ACC112 (cell line): ENCODE measurements at regions not wholly inside any gene's neighbourhood (a gene's known extent, or its start where the extent isn't known, plus 50 kb on each side); places are given as distances from the start of the nearest gene placed in this dataset.

Experiments used
- H2AFZ ChIP-seq: fragments of 200-600 bp; sonication (generic); one replicate; pipeline ENCODE4 v1.6.0; 2017; ENCODE audit warnings: antibody characterized with exemption, low read length; ENCODE audit not compliant: unreplicated experiment
- H3K27ac ChIP-seq: fragments of 200-600 bp; sonication (generic); 2 replicates; pipeline ENCODE4 v1.5.1; 2014; ENCODE audit warnings: low read depth, mild to moderate bottlenecking, antibody characterized with exemption, low read length, moderate library complexity
- H3K27me3 ChIP-seq: fragments of 200-600 bp; sonication (generic); 2 replicates; pipeline ENCODE4 v1.6.1; 2014; ENCODE audit warnings: mild to moderate bottlenecking, antibody characterized with exemption, low read length, moderate library complexity, mixed read lengths; ENCODE audit not compliant: insufficient read depth
- H3K36me3 ChIP-seq: fragments of 200-600 bp; sonication (generic); 2 replicates; pipeline ENCODE4 v1.6.1; 2016; ENCODE audit warnings: mild to moderate bottlenecking, antibody characterized with exemption, low read length, moderate library complexity, mixed read lengths; ENCODE audit not compliant: insufficient read depth
- H3K4me1 ChIP-seq: fragments of 200-600 bp; sonication (generic); one replicate; pipeline ENCODE4 v1.6.1; 2016; ENCODE audit warnings: low read length, mixed read lengths; ENCODE audit not compliant: insufficient read depth, unreplicated experiment, control insufficient read depth
- H3K4me3 ChIP-seq: fragments of 200-600 bp; sonication (generic); 2 replicates; pipeline ENCODE4 v1.5.1; 2014; ENCODE audit warnings: mild to moderate bottlenecking, low read depth, low read length
- H3K79me2 ChIP-seq: fragments of 200-600 bp; sonication (generic); one replicate; pipeline ENCODE4 v1.6.0; 2016; ENCODE audit warnings: low read length; ENCODE audit not compliant: control insufficient read depth, unreplicated experiment, insufficient read depth

DNA sequence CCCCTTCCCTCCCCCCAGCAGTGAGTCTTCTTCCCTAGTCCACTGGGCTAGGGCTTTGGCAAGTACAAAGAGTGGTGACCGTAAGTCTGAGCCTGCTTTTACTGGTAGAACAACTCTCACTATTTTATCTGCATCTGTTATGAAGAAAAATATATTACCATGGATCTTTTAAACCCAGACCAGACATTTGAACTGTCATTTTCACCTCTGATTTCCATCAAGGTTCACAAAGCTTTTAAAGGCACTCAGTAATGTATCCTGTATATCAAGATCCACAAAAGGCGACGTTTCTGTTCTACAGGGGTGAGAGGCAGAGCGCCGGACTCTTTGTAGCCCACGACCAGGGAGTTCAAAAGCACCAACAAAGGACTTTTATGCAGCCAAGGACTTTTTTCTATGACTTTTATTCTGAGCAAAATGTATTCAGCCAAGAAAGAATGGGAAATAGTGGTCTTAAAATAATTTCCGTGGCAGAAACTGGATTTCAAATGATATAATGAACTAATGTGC lies 388.3 kb downstream of the ANXA1 start:
- Histone ChIP-seq H3K36me3 (no peaks in the 10 kb centered on the region), H3K79me2 (no peaks in the 10 kb centered on the region), H3K4me1 (no peaks in the 10 kb centered on the region), H2AFZ (no peak overlapping the region), H3K4me3 (no peak overlapping the region), H3K27me3 (no peaks in the 10 kb centered on the region), H3K27ac (no peak overlapping the region)

DNA sequence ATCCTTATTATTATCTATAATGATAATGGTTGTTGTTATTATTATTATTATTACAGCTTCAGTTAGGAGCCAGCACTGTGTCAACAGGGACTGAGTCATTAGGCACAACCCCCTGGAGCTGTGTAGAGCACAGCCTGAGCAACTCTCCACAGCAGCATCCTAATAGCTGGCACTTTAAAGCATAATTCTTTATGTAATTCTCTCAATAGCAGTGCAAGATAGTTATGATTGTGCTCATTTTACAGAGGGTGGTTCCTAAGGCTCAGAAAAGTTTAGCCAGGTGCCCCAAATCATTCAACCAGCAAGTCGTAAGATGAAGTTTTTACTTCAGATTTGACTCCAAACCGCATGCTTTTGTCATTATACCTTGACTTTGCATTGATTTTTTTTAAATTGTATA lies 390.3 kb downstream of the ANXA1 start:
- H3K4me1 ChIP-seq = no peaks in the 10 kb centered on the region

GRCh38 chr9:73543727-73544126 lies 392.1 kb downstream of the ANXA1 start:
- no peak overlapping the region for H3K4me3 ChIP-seq
- no peak overlapping the region for H2AFZ ChIP-seq
- no peaks in the 10 kb centered on the region for H3K27me3 ChIP-seq
- no peaks in the 10 kb centered on the region for H3K79me2 ChIP-seq
- no peaks in the 10 kb centered on the region for H3K36me3 ChIP-seq
- H3K4me1 ChIP-seq = no peaks in the 10 kb centered on the region
- no peak overlapping the region for H3K27ac ChIP-seq

More for the DNA sequence above, 390.3 kb downstream of the ANXA1 start:
- Histone ChIP-seq H3K4me3 (no peak overlapping the region), H2AFZ (no peak overlapping the region), H3K36me3 (no peaks in the 10 kb centered on the region), H3K27ac (no peak overlapping the region), H3K27me3 (no peaks in the 10 kb centered on the region), H3K79me2 (no peaks in the 10 kb centered on the region)

GRCh38 chr9:73548201-73548600 lies 396.5 kb downstream of the ANXA1 start:
- H2AFZ ChIP-seq = no peak overlapping the region
- H3K27me3 ChIP-seq = no peaks in the 10 kb centered on the region
- no peak overlapping the region for H3K27ac ChIP-seq
- H3K36me3 ChIP-seq = no peaks in the 10 kb centered on the region
- H3K4me1 ChIP-seq = no peaks in the 10 kb centered on the region
- H3K79me2 ChIP-seq = no peaks in the 10 kb centered on the region
- H3K4me3 ChIP-seq = no peak overlapping the region

- no peak overlapping the region for H3K4me3 ChIP-seq
- no peak overlapping the region for H2AFZ ChIP-seq
- no peaks in the 10 kb centered on the region for H3K4me1 ChIP-seq
- H3K27ac ChIP-seq = no peak overlapping the region
- no peaks in the 10 kb centered on the region for H3K79me2 ChIP-seq
- no peaks in the 10 kb centered on the region for H3K36me3 ChIP-seq
- H3K27me3 ChIP-seq = no peaks in the 10 kb centered on the region
Measured at GRCh38 chr9:73549991-73550390, 398.3 kb downstream of the ANXA1 start.

GRCh38 chr9:73553295-73553694 lies 401.6 kb downstream of the ANXA1 start:
- H3K79me2 ChIP-seq = no peaks in the 10 kb centered on the region
- H3K4me3 ChIP-seq = no peak overlapping the region
- H3K27ac ChIP-seq = no peak overlapping the region
- no peaks in the 10 kb centered on the region for H3K4me1 ChIP-seq
- H3K36me3 ChIP-seq = no peaks in the 10 kb centered on the region
- H2AFZ ChIP-seq = no peak overlapping the region
- H3K27me3 ChIP-seq = no peaks in the 10 kb centered on the region

GRCh38 chr9:73558471-73558870 lies 406.8 kb downstream of the ANXA1 start:
- no peak overlapping the region for H3K4me3 ChIP-seq
- no peak overlapping the region for H3K27ac ChIP-seq
- no peak overlapping the region for H2AFZ ChIP-seq
- no peaks in the 10 kb centered on the region for H3K79me2 ChIP-seq
- H3K4me1 ChIP-seq = no peaks in the 10 kb centered on the region
- H3K36me3 ChIP-seq = no peaks in the 10 kb centered on the region
- H3K27me3 ChIP-seq = no peaks in the 10 kb centered on the region

GRCh38 chr9:73565026-73565425 lies 413.4 kb downstream of the ANXA1 start:
- Histone ChIP-seq H3K4me3 (no peak overlapping the region), H3K27ac (no peak overlapping the region), H3K27me3 (no peaks in the 10 kb centered on the region), H3K79me2 (no peaks in the 10 kb centered on the region), H3K36me3 (no peaks in the 10 kb centered on the region), H3K4me1 (no peaks in the 10 kb centered on the region), H2AFZ (no peak overlapping the region)

DNA sequence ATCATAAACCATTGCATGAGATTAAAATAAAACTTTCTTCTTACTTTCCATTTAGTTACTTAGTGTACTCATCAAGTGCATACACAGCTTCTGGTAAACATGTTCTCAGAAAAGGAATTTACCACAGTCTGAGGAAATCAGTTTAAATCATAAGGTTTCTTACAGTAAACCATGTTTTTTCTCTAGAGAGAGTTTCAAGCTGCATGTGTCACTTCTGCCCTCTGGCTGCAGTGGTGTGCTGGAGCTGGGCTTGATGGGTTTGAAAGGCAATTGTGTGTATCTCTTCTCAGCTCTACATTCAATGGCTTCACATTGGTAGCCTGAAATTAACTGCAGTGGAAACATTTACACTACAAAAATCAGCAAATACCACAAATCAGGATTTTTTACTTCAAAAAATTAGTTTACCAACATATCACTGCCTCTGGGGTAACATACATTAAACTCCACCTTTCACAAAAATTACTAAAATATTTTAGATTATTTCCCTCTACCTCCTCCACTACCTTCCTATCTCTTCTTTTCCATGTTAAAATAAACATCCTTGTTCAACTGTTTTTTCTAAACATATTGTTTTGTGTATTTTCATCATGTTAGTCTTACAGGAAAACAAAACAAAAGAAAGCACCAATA lies 414.3 kb downstream of the ANXA1 start:
- no peaks in the 10 kb centered on the region for H3K4me1 ChIP-seq
- H3K27ac ChIP-seq = no peak overlapping the region
- H3K36me3 ChIP-seq = no peaks in the 10 kb centered on the region
- H3K79me2 ChIP-seq = no peaks in the 10 kb centered on the region
- no peak overlapping the region for H3K4me3 ChIP-seq
- no peaks in the 10 kb centered on the region for H3K27me3 ChIP-seq
- peak overlapping the region; percentile 6 for H2AFZ ChIP-seq

DNA sequence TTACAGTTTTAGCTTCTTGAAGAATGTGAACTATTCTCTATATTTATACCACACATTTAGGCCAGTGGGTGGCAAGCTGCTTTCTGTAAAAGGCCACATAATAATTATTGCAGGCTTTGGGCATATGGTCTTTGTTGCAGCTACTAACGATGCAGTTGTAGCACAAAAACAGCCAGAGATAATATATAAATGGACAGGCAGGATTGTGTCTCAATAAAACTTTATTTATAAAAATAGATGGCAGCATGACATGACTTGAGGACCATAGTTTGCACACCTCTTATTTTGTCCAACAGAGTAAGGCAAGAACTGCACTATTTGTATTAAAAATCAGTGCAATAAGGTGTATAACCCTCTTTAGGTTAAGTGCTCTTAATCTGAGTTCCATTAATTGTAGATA lies 415.0 kb downstream of the ANXA1 start:
- Histone ChIP-seq H2AFZ (no peak overlapping the region), H3K4me3 (no peak overlapping the region), H3K27me3 (no peaks in the 10 kb centered on the region), H3K36me3 (no peaks in the 10 kb centered on the region), H3K79me2 (no peaks in the 10 kb centered on the region), H3K27ac (no peak overlapping the region), H3K4me1 (no peaks in the 10 kb centered on the region)

DNA sequence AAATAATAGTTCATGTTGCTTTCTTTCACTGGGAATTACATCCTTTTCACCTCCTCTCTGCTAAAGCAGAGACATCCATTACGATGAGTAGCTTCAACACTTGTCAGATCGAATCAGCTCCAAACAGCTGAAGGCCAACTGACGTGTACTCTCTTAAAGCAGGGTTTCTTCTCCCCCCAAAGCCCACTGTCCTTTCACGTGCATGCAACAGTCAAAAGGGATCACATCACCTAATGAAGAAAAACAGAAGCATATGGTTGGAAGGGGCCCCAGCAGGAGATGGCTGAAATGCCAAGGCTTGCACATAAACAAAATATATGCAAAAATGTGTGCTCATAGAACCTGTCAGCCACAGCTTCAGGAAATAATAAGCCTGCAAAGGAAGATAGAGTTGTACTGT lies 421.6 kb downstream of the ANXA1 start:
- 0 out of 2 replicates have a peak, but pooled peaks cover 10% of the 10 kb centered on the region for H3K27me3 ChIP-seq
- H2AFZ ChIP-seq = no peak overlapping the region
- H3K4me1 ChIP-seq = no peaks in the 10 kb centered on the region
- H3K27ac ChIP-seq = no peak overlapping the region
- H3K79me2 ChIP-seq = no peaks in the 10 kb centered on the region
- H3K4me3 ChIP-seq = no peak overlapping the region
- H3K36me3 ChIP-seq = no peaks in the 10 kb centered on the region
